Astrocyte (in vitro differentiated cells and primary cell): ENCODE measurements at regions not wholly inside any gene's neighbourhood (a gene's known extent, or its start where the extent isn't known, plus 50 kb on each side); places are given as distances from the start of the nearest gene placed in this dataset.

ENCODE experiments used
- EZH2 ChIP-seq: IDR thresholded peaks from 2 replicates; pipeline ENCODE4 v1.6.1; 2012; ENCODE audit warnings: mild to moderate bottlenecking, low read length, inconsistent platforms; ENCODE audit not compliant: insufficient read depth
- TF ChIP-seq, protein P1 (sequence below): IDR thresholded peaks from 2 replicates; pipeline ENCODE4 v1.5.1; 2011; ENCODE audit warnings: low read depth, mild to moderate bottlenecking, inconsistent platforms, low read length, moderate library complexity; ENCODE audit not compliant: insufficient read depth

DNA sequence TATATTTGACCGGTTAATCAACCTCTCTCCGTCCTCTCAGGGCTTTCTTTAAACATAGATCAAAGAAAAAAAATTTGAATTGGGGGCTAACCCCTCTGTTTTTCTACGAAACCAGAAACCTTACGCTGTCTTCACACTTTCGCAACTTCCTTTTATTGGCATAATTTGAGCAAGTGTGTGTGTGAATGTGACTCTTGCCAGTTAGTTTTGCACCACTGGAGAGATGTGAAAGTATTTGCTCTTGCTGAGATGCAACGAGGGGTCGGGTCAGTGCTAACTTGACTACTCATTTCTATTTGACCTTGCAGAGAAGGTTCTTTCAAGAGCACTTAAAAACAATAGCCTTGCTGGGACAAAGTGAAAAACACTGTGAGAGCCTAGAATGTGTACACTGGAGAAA lies 81.2 kb downstream of the FAM43A start:
- TF ChIP-seq, protein P1, sequence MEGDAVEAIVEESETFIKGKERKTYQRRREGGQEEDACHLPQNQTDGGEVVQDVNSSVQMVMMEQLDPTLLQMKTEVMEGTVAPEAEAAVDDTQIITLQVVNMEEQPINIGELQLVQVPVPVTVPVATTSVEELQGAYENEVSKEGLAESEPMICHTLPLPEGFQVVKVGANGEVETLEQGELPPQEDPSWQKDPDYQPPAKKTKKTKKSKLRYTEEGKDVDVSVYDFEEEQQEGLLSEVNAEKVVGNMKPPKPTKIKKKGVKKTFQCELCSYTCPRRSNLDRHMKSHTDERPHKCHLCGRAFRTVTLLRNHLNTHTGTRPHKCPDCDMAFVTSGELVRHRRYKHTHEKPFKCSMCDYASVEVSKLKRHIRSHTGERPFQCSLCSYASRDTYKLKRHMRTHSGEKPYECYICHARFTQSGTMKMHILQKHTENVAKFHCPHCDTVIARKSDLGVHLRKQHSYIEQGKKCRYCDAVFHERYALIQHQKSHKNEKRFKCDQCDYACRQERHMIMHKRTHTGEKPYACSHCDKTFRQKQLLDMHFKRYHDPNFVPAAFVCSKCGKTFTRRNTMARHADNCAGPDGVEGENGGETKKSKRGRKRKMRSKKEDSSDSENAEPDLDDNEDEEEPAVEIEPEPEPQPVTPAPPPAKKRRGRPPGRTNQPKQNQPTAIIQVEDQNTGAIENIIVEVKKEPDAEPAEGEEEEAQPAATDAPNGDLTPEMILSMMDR, result no peak
- TF ChIP-seq EZH2, result no peak
